Breast epithelium (tissue), 4 donors: ENCODE measurements at regions not wholly inside any gene's neighbourhood (a gene's known extent, or its start where the extent isn't known, plus 50 kb on each side); places are given as distances from the start of the nearest gene placed in this dataset.

Experiments used
- DNase-seq, 2 donors: peaks; one replicate each; pipeline ENCODE4 v3.0.0-alpha.2; 2019; ENCODE audit warnings: low spot score in 2 of 2
- H3K27ac ChIP-seq, 2 donors: fragments of 200-600 bp; sonication (generic) in 1 of 2; one replicate each; pipeline ENCODE4 v1.5.1; 2016 to 2019; ENCODE audit warnings: mild to moderate bottlenecking in 1 of 2
- H3K27me3 ChIP-seq, 2 donors: fragments of 200-600 bp; sonication (generic) in 1 of 2; one replicate each; pipeline versions ENCODE4 v1.5.1 to v1.6.0; 2017 to 2019; ENCODE audit warnings: control low read depth in 1 of 2, mild to moderate bottlenecking in 1 of 2
- H3K36me3 ChIP-seq: fragments of 200-600 bp; one replicate; pipeline ENCODE4 v1.5.1; 2019
- H3K4me1 ChIP-seq, 2 donors: fragments of 200-600 bp; sonication (generic); one replicate each; pipeline ENCODE4 v1.5.1; 2016 to 2019; ENCODE audit warnings: control low read depth in 1 of 2
- H3K4me3 ChIP-seq, 3 donors: fragments of 200-600 bp; sonication (generic); 1 replicate in 2 of 3; 2 replicates in 1 of 3; pipeline ENCODE4 v1.5.1; 2016 to 2019; ENCODE audit warnings: mild to moderate bottlenecking in 3 of 3, moderate library complexity in 2 of 3
- H3K9me3 ChIP-seq, 2 donors: fragments of 200-600 bp; sonication (generic) in 1 of 2; one replicate each; pipeline ENCODE4 v1.5.1; 2016 to 2019; ENCODE audit warnings: control low read depth in 1 of 2
- POLR2A ChIP-seq: fragments of 450-650 bp; IDR thresholded peaks from one replicate; pipeline ENCODE4 v1.6.1; 2016; ENCODE audit warnings: antibody characterized with exemption, mild to moderate bottlenecking, moderate library complexity
- POLR2AphosphoS5 ChIP-seq, 3 donors: sonication (generic); formaldehyde crosslinking; IDR thresholded peaks; one replicate each; pipeline ENCODE4 v1.6.1; 2017; ENCODE audit warnings: antibody characterized with exemption in 3 of 3
- intact Hi-C: fragments of 100-400 bp; cut with DNase I; formaldehyde crosslinking; loops from one replicate; pipeline ENCODE4 v1.15.1; 2023; ENCODE audit warnings: low total_unique reads
- TF ChIP-seq, protein P1 (sequence below), 3 donors: fragments of 450-650 bp; IDR thresholded peaks; one replicate each; pipeline ENCODE4 v1.5.1; 2016 to 2017; ENCODE audit warnings: antibody characterized with exemption in 3 of 3, mild to moderate bottlenecking in 3 of 3, moderate library complexity in 3 of 3

DNA sequence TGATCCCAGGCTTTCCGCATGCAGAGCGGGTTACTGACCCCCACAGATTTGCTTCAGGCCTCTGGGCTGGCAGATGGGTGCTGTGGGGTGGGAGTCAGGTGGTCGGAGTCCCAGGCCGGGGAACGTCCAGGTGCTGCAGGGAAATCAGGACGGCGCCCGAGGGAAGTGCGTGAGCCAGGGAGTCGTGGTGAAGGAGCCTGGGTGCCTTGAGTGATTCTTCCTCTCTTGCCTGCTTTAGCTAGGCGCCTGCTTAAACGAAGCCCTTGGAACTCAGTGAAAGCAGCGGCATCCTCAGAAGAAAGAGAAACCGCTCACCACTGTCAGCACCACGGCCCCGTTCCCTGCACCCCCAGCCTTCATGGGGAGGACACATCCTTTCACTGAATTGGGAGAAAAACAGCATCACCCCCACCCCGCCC is 455.6 kb downstream of the BRD1 start:
- H3K27ac ChIP-seq, result no peak overlapping the region
- H3K4me1 ChIP-seq, result no peaks in the 10 kb centered on the region
- DNase-seq, result no peak
- intact Hi-C loops, result no loop called here
- no peak overlapping the region for H3K4me3 ChIP-seq
- H3K27me3 ChIP-seq, result peaks cover 0 to 71% of the 10 kb centered on the region in 2 donors
- H3K36me3 ChIP-seq, result no peaks in the 10 kb centered on the region
- H3K9me3 ChIP-seq, result no peaks in the 10 kb centered on the region
- TF ChIP-seq POLR2A (no peak), POLR2AphosphoS5 (IDR thresholded peaks at IDR 0.05) (no peak)
- TF ChIP-seq, protein P1, sequence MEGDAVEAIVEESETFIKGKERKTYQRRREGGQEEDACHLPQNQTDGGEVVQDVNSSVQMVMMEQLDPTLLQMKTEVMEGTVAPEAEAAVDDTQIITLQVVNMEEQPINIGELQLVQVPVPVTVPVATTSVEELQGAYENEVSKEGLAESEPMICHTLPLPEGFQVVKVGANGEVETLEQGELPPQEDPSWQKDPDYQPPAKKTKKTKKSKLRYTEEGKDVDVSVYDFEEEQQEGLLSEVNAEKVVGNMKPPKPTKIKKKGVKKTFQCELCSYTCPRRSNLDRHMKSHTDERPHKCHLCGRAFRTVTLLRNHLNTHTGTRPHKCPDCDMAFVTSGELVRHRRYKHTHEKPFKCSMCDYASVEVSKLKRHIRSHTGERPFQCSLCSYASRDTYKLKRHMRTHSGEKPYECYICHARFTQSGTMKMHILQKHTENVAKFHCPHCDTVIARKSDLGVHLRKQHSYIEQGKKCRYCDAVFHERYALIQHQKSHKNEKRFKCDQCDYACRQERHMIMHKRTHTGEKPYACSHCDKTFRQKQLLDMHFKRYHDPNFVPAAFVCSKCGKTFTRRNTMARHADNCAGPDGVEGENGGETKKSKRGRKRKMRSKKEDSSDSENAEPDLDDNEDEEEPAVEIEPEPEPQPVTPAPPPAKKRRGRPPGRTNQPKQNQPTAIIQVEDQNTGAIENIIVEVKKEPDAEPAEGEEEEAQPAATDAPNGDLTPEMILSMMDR (IDR thresholded peaks at IDR 0.05), result no peak

- Histone ChIP-seq H3K9me3 (no peaks in the 10 kb centered on the region), H3K4me1 (no peaks in the 10 kb centered on the region), H3K36me3 (no peaks in the 10 kb centered on the region), H3K4me3 (no peak overlapping the region), H3K27me3 (peaks cover 0 to 66% of the 10 kb centered on the region in 2 donors), H3K27ac (no peak overlapping the region)
- intact Hi-C loops, result no loop called here
- DNase-seq, result peak in 1 of 2 donors; percentile 45
- no peak for TF ChIP-seq POLR2AphosphoS5 (IDR thresholded peaks at IDR 0.05)
- TF ChIP-seq POLR2A, result no peak
- TF ChIP-seq, protein P1 (IDR thresholded peaks at IDR 0.05), result no peak
These were observed 456.2 kb downstream of the BRD1 start for GRCh38 chr22:49371325-49372110.

GRCh38 chr22:49370627-49371301 is 456.9 kb downstream of the BRD1 start:
- intact Hi-C loops, result no loop called here
- TF ChIP-seq, protein P1 (IDR thresholded peaks at IDR 0.05), result no peak
- TF ChIP-seq POLR2A, result no peak
- TF ChIP-seq POLR2AphosphoS5 (IDR thresholded peaks at IDR 0.05), result no peak
- no peak for DNase-seq
- no peaks in the 10 kb centered on the region for H3K9me3 ChIP-seq
- peaks cover 0 to 70% of the 10 kb centered on the region in 2 donors for H3K27me3 ChIP-seq
- no peaks in the 10 kb centered on the region for H3K4me1 ChIP-seq
- no peak overlapping the region for H3K27ac ChIP-seq
- H3K4me3 ChIP-seq, result no peak overlapping the region
- no peaks in the 10 kb centered on the region for H3K36me3 ChIP-seq

GRCh38 chr22:49369726-49370626 is 457.7 kb downstream of the BRD1 start:
- no peaks in the 10 kb centered on the region for H3K4me1 ChIP-seq
- no peaks in the 10 kb centered on the region for H3K36me3 ChIP-seq
- no peak overlapping the region for H3K4me3 ChIP-seq
- H3K9me3 ChIP-seq, result no peaks in the 10 kb centered on the region
- peak in 1 of 2 donors; percentile 19 for DNase-seq
- intact Hi-C loops, result no loop called here
- no peak for TF ChIP-seq POLR2A
- TF ChIP-seq, protein P1 (IDR thresholded peaks at IDR 0.05), result no peak
- no peak for TF ChIP-seq POLR2AphosphoS5 (IDR thresholded peaks at IDR 0.05)
- peaks cover 0 to 78% of the 10 kb centered on the region in 2 donors for H3K27me3 ChIP-seq
- no peak overlapping the region for H3K27ac ChIP-seq
